ENCODE measurements at regions not wholly inside any gene's neighbourhood (a gene's known extent, or its start where the extent isn't known, plus 50 kb on each side); places are given as distances from the start of the nearest gene placed in this dataset.

DNA sequence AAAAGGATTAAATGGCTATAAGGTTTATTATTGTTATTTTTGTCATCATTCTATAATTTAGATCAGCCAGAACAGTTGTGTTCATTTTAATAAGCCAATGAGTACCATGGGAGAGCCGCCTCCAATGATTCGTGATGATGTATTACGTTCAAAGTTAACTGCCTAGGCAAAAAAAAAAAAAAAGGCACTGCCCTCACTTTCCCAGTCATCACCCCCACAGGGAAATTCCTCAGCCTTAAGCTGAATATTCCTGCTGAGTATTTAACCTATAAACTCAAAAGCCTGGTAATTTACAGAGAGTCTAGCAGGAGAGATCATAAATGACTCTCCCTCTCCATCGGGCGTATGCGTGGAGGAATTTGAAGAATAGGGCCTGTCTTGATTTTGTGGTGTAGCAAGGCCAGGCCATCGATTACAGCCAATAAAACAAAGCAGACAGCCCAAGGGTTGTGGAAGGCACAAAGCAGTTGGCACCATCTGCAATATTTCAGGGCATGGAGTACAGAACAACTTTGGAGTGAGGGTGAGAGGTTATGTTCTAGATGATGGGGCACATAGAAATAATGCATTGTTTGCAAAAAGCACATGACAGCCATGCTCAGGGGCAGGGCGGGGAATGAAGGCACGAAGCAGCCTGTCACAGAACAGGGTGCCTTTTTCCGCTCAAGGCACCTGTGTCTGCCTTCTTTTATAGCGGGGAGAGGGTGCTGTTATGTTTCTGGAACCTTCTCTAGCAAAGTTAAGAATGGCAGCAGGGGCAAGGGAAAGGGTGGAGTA is 138.2 kb upstream of the DTNBP1 start:
- TF ChIP-seq, protein P1, sequence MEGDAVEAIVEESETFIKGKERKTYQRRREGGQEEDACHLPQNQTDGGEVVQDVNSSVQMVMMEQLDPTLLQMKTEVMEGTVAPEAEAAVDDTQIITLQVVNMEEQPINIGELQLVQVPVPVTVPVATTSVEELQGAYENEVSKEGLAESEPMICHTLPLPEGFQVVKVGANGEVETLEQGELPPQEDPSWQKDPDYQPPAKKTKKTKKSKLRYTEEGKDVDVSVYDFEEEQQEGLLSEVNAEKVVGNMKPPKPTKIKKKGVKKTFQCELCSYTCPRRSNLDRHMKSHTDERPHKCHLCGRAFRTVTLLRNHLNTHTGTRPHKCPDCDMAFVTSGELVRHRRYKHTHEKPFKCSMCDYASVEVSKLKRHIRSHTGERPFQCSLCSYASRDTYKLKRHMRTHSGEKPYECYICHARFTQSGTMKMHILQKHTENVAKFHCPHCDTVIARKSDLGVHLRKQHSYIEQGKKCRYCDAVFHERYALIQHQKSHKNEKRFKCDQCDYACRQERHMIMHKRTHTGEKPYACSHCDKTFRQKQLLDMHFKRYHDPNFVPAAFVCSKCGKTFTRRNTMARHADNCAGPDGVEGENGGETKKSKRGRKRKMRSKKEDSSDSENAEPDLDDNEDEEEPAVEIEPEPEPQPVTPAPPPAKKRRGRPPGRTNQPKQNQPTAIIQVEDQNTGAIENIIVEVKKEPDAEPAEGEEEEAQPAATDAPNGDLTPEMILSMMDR (IDR thresholded peaks at IDR 0.05) = no peak
- TF ChIP-seq POLR2AphosphoS5 (IDR thresholded peaks at IDR 0.05; ENCODE audit: low read depth, low read length) = no peak
- TF ChIP-seq RCOR1 (IDR thresholded peaks at IDR 0.05; ENCODE audit: low read length) = no peak
- no peak for TF ChIP-seq YY1 (IDR thresholded peaks at IDR 0.05; ENCODE audit: low read depth)
- no peak for TF ChIP-seq SMC3 (IDR thresholded peaks at IDR 0.05; ENCODE audit: low read depth, low read length)
- TF ChIP-seq FOXJ3 (CRISPR knock-in tag; IDR thresholded peaks at IDR 0.05) = no peak
- no peak for TF ChIP-seq RFX5 (IDR thresholded peaks at IDR 0.05; ENCODE audit: low read length)
- TF ChIP-seq, protein P2, sequence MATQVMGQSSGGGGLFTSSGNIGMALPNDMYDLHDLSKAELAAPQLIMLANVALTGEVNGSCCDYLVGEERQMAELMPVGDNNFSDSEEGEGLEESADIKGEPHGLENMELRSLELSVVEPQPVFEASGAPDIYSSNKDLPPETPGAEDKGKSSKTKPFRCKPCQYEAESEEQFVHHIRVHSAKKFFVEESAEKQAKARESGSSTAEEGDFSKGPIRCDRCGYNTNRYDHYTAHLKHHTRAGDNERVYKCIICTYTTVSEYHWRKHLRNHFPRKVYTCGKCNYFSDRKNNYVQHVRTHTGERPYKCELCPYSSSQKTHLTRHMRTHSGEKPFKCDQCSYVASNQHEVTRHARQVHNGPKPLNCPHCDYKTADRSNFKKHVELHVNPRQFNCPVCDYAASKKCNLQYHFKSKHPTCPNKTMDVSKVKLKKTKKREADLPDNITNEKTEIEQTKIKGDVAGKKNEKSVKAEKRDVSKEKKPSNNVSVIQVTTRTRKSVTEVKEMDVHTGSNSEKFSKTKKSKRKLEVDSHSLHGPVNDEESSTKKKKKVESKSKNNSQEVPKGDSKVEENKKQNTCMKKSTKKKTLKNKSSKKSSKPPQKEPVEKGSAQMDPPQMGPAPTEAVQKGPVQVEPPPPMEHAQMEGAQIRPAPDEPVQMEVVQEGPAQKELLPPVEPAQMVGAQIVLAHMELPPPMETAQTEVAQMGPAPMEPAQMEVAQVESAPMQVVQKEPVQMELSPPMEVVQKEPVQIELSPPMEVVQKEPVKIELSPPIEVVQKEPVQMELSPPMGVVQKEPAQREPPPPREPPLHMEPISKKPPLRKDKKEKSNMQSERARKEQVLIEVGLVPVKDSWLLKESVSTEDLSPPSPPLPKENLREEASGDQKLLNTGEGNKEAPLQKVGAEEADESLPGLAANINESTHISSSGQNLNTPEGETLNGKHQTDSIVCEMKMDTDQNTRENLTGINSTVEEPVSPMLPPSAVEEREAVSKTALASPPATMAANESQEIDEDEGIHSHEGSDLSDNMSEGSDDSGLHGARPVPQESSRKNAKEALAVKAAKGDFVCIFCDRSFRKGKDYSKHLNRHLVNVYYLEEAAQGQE (IDR thresholded peaks at IDR 0.05; ENCODE audit: low read depth, low read length) = no peak
- no peak for TF ChIP-seq RAD21 (IDR thresholded peaks at IDR 0.05; ENCODE audit: low read length)
- TF ChIP-seq TAF1 (IDR thresholded peaks at IDR 0.05; ENCODE audit: borderline replicate concordance, low read depth, low read length) = no peak
- TF ChIP-seq, protein P3, sequence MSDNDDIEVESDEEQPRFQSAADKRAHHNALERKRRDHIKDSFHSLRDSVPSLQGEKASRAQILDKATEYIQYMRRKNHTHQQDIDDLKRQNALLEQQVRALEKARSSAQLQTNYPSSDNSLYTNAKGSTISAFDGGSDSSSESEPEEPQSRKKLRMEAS (IDR thresholded peaks at IDR 0.05; ENCODE audit: low read depth) = no peak
- no peak for TF ChIP-seq NFIC (IDR thresholded peaks at IDR 0.05; ENCODE audit: borderline replicate concordance)
- no peak for TF ChIP-seq EZH2phosphoT487 (IDR thresholded peaks at IDR 0.05; ENCODE audit: borderline replicate concordance, low read depth)
- TF ChIP-seq, protein P4, sequence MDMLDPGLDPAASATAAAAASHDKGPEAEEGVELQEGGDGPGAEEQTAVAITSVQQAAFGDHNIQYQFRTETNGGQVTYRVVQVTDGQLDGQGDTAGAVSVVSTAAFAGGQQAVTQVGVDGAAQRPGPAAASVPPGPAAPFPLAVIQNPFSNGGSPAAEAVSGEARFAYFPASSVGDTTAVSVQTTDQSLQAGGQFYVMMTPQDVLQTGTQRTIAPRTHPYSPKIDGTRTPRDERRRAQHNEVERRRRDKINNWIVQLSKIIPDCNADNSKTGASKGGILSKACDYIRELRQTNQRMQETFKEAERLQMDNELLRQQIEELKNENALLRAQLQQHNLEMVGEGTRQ (IDR thresholded peaks at IDR 0.05; ENCODE audit: borderline replicate concordance, low read depth, low read length) = no peak
